GM18520 (cell line): ENCODE measurements at regions not wholly inside any gene's neighbourhood (a gene's known extent, or its start where the extent isn't known, plus 50 kb on each side); places are given as distances from the start of the nearest gene placed in this dataset.

Experiments
- ATAC-seq: cut with Tn5 transposase; IDR thresholded peaks from one replicate; pipeline ENCODE4 v1.9.1; 2021; ENCODE audit not compliant: unreplicated experiment

GRCh38 chr15:69505956-69506556 is 53.4 kb downstream of the RPLP1 start:
- ATAC-seq: no peak

GRCh38 chr15:69508659-69509058 is 56.0 kb downstream of the RPLP1 start:
- ATAC-seq: no peak

GRCh38 chr15:69509131-69509530 is 56.5 kb downstream of the RPLP1 start:
- ATAC-seq: no peak

GRCh38 chr15:69510556-69510955 is 57.9 kb downstream of the RPLP1 start:
- no peak for ATAC-seq

- no peak for ATAC-seq
Observed at GRCh38 chr15:69511015-69511414, 58.4 kb downstream of the RPLP1 start.

- no peak for ATAC-seq
Observed at GRCh38 chr15:69511716-69512340, 59.2 kb downstream of the RPLP1 start.

- ATAC-seq: no peak
Observed at GRCh38 chr15:69513450-69513960, 60.9 kb downstream of the RPLP1 start.

- ATAC-seq: no peak
Observed at GRCh38 chr15:69513986-69514385, 61.4 kb downstream of the RPLP1 start.

- ATAC-seq: no peak
Observed at GRCh38 chr15:69515508-69515907, 62.9 kb downstream of the RPLP1 start.

GRCh38 chr15:69515926-69516325 is 63.3 kb downstream of the RPLP1 start:
- no peak for ATAC-seq

- no peak for ATAC-seq
Observed at GRCh38 chr15:69517052-69517451, 64.4 kb downstream of the RPLP1 start.

GRCh38 chr15:69518806-69519205 is 66.2 kb downstream of the RPLP1 start:
- no peak for ATAC-seq

- no peak for ATAC-seq
Observed at GRCh38 chr15:69520067-69520466, 67.4 kb downstream of the RPLP1 start.

- no peak for ATAC-seq
Observed at GRCh38 chr15:69522361-69522760, 69.7 kb downstream of the RPLP1 start.

- ATAC-seq: no peak
Observed at GRCh38 chr15:69523010-69524001, 70.7 kb downstream of the RPLP1 start.

GRCh38 chr15:69524296-69524695 is 71.7 kb downstream of the RPLP1 start:
- ATAC-seq: no peak

GRCh38 chr15:69524814-69525213 is 72.2 kb downstream of the RPLP1 start:
- ATAC-seq: no peak

- ATAC-seq: no peak
Observed at GRCh38 chr15:69525543-69525942, 72.9 kb downstream of the RPLP1 start.

- ATAC-seq: no peak
Observed at GRCh38 chr15:69526081-69527061, 73.8 kb downstream of the RPLP1 start.

- no peak for ATAC-seq
Observed at GRCh38 chr15:69529141-69529540, 76.5 kb downstream of the RPLP1 start.
